H1 (cell line): ENCODE measurements at regions not wholly inside any gene's neighbourhood (a gene's known extent, or its start where the extent isn't known, plus 50 kb on each side); places are given as distances from the start of the nearest gene placed in this dataset.

Experiments
- CTCF ChIA-PET: fragments of 300-600 bp; sonication (Branson Sonifier 250); formaldehyde crosslinking; loops from one replicate; lab custom pipeline; 2021; ENCODE audit not compliant: partially characterized antibody; lab: Charles Lee
- POLR2A ChIA-PET: fragments of 300-600 bp; sonication (Branson Sonifier 250); formaldehyde crosslinking; loops from one replicate; lab custom pipeline; 2021; ENCODE audit warnings: inconsistent platforms; ENCODE audit not compliant: partially characterized antibody; lab: Charles Lee
- DNase-seq, 2 experiments: peaks; one replicate each; pipeline versions ENCODE4 v3.0.0 to v3.0.0-alpha.2; 2010 to 2022; ENCODE audit warnings: low spot score in 2 of 2, low read depth in 1 of 2, mixed read lengths in 1 of 2
- FAIRE-seq: peaks from 2 replicates; lab custom pipeline; 2011; peaks lifted over from hg19 to GRCh38; lab: Jason Lieb, UNC
- H2AFZ ChIP-seq: 2 replicates; pipeline ENCODE4 v1.8.1; 2012; ENCODE audit warnings: low read length, inconsistent platforms
- H2AK5ac ChIP-seq: 2 replicates; pipeline ENCODE4 v1.6.1; 2013; ENCODE audit warnings: low read depth, low read length
- H2BK120ac ChIP-seq: replicated peaks from 2 replicates; pipeline ENCODE3; 2013; ENCODE audit warnings: low read depth, low read length, inconsistent platforms
- H2BK12ac ChIP-seq: 2 replicates; pipeline ENCODE4 v1.6.1; 2013; ENCODE audit warnings: low read depth, low read length
- H2BK15ac ChIP-seq: 2 replicates; pipeline ENCODE4 v1.6.1; 2013; ENCODE audit warnings: low read length
- H2BK20ac ChIP-seq: 2 replicates; pipeline ENCODE4 v1.6.1; 2013; ENCODE audit warnings: low read length
- H2BK5ac ChIP-seq: 2 replicates; pipeline ENCODE4 v1.6.1; 2013; ENCODE audit warnings: low read depth, low read length
- H3K14ac ChIP-seq: 2 replicates; pipeline ENCODE4 v1.6.1; 2013; ENCODE audit warnings: inconsistent platforms; ENCODE audit not compliant: insufficient read length
- H3K18ac ChIP-seq: 2 replicates; pipeline ENCODE4 v1.6.1; 2013; ENCODE audit warnings: low read length; ENCODE audit errors: extremely low read depth
- H3K23ac ChIP-seq: 2 replicates; pipeline ENCODE4 v1.6.1; 2013; ENCODE audit warnings: inconsistent platforms; ENCODE audit not compliant: insufficient read length
- H3K23me2 ChIP-seq: 2 replicates; pipeline ENCODE4 v1.6.1; 2013; ENCODE audit warnings: low read depth, low read length
- H3K27ac ChIP-seq: 2 replicates; pipeline ENCODE4 v1.6.1; 2011; ENCODE audit warnings: low read depth, low read length, inconsistent platforms
- H3K27me3 ChIP-seq, 4 experiments: replicated peaks in 1 of 4; 1 replicate in 1 of 4; 2 replicates in 3 of 4; pipeline versions ENCODE4 v1.6.1 to v1.8.1; 2011 to 2013; ENCODE audit warnings: low read length in 3 of 4, mild to moderate bottlenecking in 3 of 4, inconsistent platforms in 2 of 4, mixed read lengths in 2 of 4, moderate library complexity in 1 of 4; ENCODE audit not compliant: control insufficient read depth in 3 of 4, insufficient read depth in 3 of 4; ENCODE audit errors: extremely low read depth in 1 of 4
- H3K36me3 ChIP-seq, 4 experiments: 2 replicates each; pipeline versions ENCODE4 v1.6.1 to v1.8.1; 2011 to 2013; ENCODE audit warnings: mild to moderate bottlenecking in 4 of 4, low read length in 3 of 4, moderate library complexity in 2 of 4, control low read depth in 1 of 4, inconsistent platforms in 1 of 4; ENCODE audit not compliant: insufficient read depth in 4 of 4, control insufficient read depth in 2 of 4
- H3K4ac ChIP-seq: replicated peaks from 2 replicates; pipeline ENCODE3; 2013; ENCODE audit warnings: low read length, low read depth, mixed read lengths, inconsistent platforms; ENCODE audit not compliant: insufficient read length
- H3K4me1 ChIP-seq, 4 experiments: replicated peaks in 1 of 4; 1 replicate in 1 of 4; 2 replicates in 3 of 4; pipeline versions ENCODE4 v1.6.1 to v1.8.1; 2011 to 2013; ENCODE audit warnings: low read length in 3 of 4, inconsistent platforms in 2 of 4, mixed read lengths in 1 of 4; ENCODE audit not compliant: insufficient read depth in 4 of 4, control insufficient read depth in 3 of 4
- H3K4me2 ChIP-seq, 2 experiments: 2 replicates each; pipeline versions ENCODE4 v1.6.1 to v1.8.1; 2011 to 2013; ENCODE audit warnings: low read depth in 2 of 2, low read length in 2 of 2, control low read depth in 1 of 2, inconsistent platforms in 1 of 2, mild to moderate bottlenecking in 1 of 2; ENCODE audit not compliant: insufficient read depth in 1 of 2
- H3K4me3 ChIP-seq, 4 experiments: fragments of 200-600, 300-600 bp in 1 of 4; sonication (generic), shearing (Covaris generic), sonication (Bioruptor Twin) in 1 of 4; 2 replicates each; pipeline versions ENCODE4 v1.5.1 to v1.8.1; 2011 to 2016; ENCODE audit warnings: low read length in 4 of 4, low read depth in 3 of 4, control low read depth in 2 of 4, inconsistent platforms in 2 of 4, mild to moderate bottlenecking in 2 of 4, mixed read lengths in 1 of 4, moderate library complexity in 1 of 4; ENCODE audit not compliant: insufficient read depth in 2 of 4; ENCODE audit errors: extremely low read depth in 1 of 4
- H3K56ac ChIP-seq: replicated peaks from 2 replicates; pipeline ENCODE3; 2013; ENCODE audit warnings: low read depth, mild to moderate bottlenecking, mixed read lengths, low read length, inconsistent platforms; ENCODE audit not compliant: insufficient read length
- H3K79me1 ChIP-seq: 2 replicates; pipeline ENCODE4 v1.6.1; 2013; ENCODE audit warnings: low read depth, low read length, control low read depth
- H3K79me2 ChIP-seq, 2 experiments: 2 replicates each; pipeline versions ENCODE4 v1.6.1 to v1.8.1; 2012 to 2013; ENCODE audit warnings: low read length in 2 of 2, mild to moderate bottlenecking in 2 of 2, inconsistent platforms in 1 of 2; ENCODE audit not compliant: insufficient read depth in 2 of 2, control insufficient read depth in 1 of 2
- H3K9ac ChIP-seq, 4 experiments: replicated peaks in 1 of 4; 1 replicate in 1 of 4; 2 replicates in 3 of 4; pipeline versions ENCODE4 v1.6.1 to v1.8.1; 2011 to 2013; ENCODE audit warnings: low read depth in 3 of 4, low read length in 3 of 4, control low read depth in 2 of 4, mild to moderate bottlenecking in 2 of 4, moderate library complexity in 2 of 4, inconsistent platforms in 1 of 4; ENCODE audit errors: extremely low read depth in 1 of 4
- H3K9me3 ChIP-seq, 2 experiments: 2 replicates each; pipeline versions ENCODE4 v1.6.1 to v1.8.1; 2012 to 2013; ENCODE audit warnings: mild to moderate bottlenecking in 2 of 2, moderate library complexity in 2 of 2, control low read depth in 1 of 2, inconsistent platforms in 1 of 2, low read depth in 1 of 2, low read length in 1 of 2, mixed read lengths in 1 of 2; ENCODE audit not compliant: insufficient read depth in 2 of 2
- H4K20me1 ChIP-seq, 2 experiments: replicated peaks in 1 of 2; 2 replicates each; pipeline versions ENCODE3 to v1.8.1; 2011 to 2013; ENCODE audit warnings: inconsistent platforms in 2 of 2, low read length in 2 of 2, mild to moderate bottlenecking in 1 of 2; ENCODE audit not compliant: insufficient read depth in 2 of 2, control insufficient read depth in 1 of 2
- H4K5ac ChIP-seq: 2 replicates; pipeline ENCODE4 v1.6.1; 2013; ENCODE audit warnings: low read length, low read depth, mixed read lengths, inconsistent platforms; ENCODE audit not compliant: insufficient read length
- H4K8ac ChIP-seq: 2 replicates; pipeline ENCODE4 v1.8.0; 2013; ENCODE audit warnings: mild to moderate bottlenecking, moderate library complexity, low read length, inconsistent platforms; ENCODE audit not compliant: insufficient read depth; ENCODE audit errors: extremely low read depth
- H4K91ac ChIP-seq: replicated peaks from 2 replicates; pipeline ENCODE3; 2013; ENCODE audit warnings: low read length, mixed read lengths, inconsistent platforms; ENCODE audit not compliant: insufficient read length
- EGR1 ChIP-seq: IDR thresholded peaks from 2 replicates; pipeline ENCODE4 v1.6.1; 2011; ENCODE audit warnings: low read depth, low read length, borderline replicate concordance
- JUN ChIP-seq: IDR thresholded peaks from 2 replicates; pipeline ENCODE4 v1.6.1; 2011; ENCODE audit warnings: low read depth, mild to moderate bottlenecking, improper control_type of control experiment, low read length
- SIRT6 ChIP-seq: IDR thresholded peaks from one replicate; pipeline ENCODE4 v1.7.1; 2012; ENCODE audit warnings: low read length, inconsistent platforms

DNA sequence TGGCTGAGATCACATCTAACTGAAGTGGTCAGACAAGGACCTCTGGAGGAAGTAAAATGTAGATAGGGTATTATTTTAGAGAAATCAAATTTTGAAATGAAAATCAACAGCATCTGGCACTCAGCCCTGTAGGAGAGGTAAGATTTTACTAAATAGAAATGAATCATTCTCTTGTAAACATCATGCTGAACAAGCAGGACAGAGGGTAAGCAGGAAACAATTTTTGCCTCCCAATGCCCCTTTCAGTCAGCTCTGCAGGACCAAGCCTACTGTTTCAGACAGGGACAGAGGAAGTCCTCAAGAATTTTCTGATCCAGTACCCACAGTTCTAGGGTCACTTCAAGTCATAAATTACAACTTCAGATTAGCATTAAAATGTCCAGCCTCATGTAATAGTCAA lies 190.1 kb downstream of the ESM1 start:
- H3K27ac ChIP-seq = no peak overlapping the region
- H3K23me2 ChIP-seq = no peaks in the 10 kb centered on the region
- H3K9ac ChIP-seq = no peak overlapping the region
- no peak for TF ChIP-seq JUN
- no peak for TF ChIP-seq SIRT6
- no peak for TF ChIP-seq EGR1
- no peaks in the 10 kb centered on the region for H3K4me1 ChIP-seq
- H2BK15ac ChIP-seq = no peak overlapping the region
- H3K79me1 ChIP-seq = no peaks in the 10 kb centered on the region
- no peak overlapping the region for H3K23ac ChIP-seq
- H2BK12ac ChIP-seq = no peak overlapping the region
- no peaks in the 10 kb centered on the region for H3K36me3 ChIP-seq
- no peak overlapping the region for H4K5ac ChIP-seq
- no peak overlapping the region for H3K4me2 ChIP-seq
- H2AK5ac ChIP-seq = no peak overlapping the region
- CTCF ChIA-PET = interaction anchor here (0.8 kb wide), 1 partner anchor 149 kb away, joined by 3 read pairs; no protein-coding TSS in a partner anchor
- no peak overlapping the region for H2BK120ac ChIP-seq
- H3K9me3 ChIP-seq = no peaks in the 10 kb centered on the region
- no peak overlapping the region for H3K14ac ChIP-seq
- H4K20me1 ChIP-seq = no peaks in the 10 kb centered on the region
- H2BK20ac ChIP-seq = no peak overlapping the region
- no peaks in the 10 kb centered on the region for H3K79me2 ChIP-seq
- POLR2A ChIA-PET = no interaction called here
- FAIRE-seq = no peak
- no peak overlapping the region for H4K8ac ChIP-seq
- H3K4ac ChIP-seq = no peak overlapping the region
- no peak overlapping the region for H3K4me3 ChIP-seq
- H3K56ac ChIP-seq = no peak overlapping the region
- H3K27me3 ChIP-seq = no peaks in the 10 kb centered on the region
- DNase-seq = no peak
- no peak overlapping the region for H2AFZ ChIP-seq
- H3K18ac ChIP-seq = no peak overlapping the region
- no peak overlapping the region for H4K91ac ChIP-seq
- H2BK5ac ChIP-seq = no peak overlapping the region
